ENCODE measurements at regions not wholly inside any gene's neighbourhood (a gene's known extent, or its start where the extent isn't known, plus 50 kb on each side); places are given as distances from the start of the nearest gene placed in this dataset.
"Not testable (repeated sequence)": the region's sequence is repeated elsewhere in the genome, so short reads cannot be mapped to it uniquely, and the experiment has no call there.

- no peak for DNase-seq (ENCODE audit: low read depth, low spot score)
- H3K4me3 ChIP-seq (ENCODE audit: low read depth, low read length), result no peak overlapping the region
- TF ChIP-seq, protein P1, sequence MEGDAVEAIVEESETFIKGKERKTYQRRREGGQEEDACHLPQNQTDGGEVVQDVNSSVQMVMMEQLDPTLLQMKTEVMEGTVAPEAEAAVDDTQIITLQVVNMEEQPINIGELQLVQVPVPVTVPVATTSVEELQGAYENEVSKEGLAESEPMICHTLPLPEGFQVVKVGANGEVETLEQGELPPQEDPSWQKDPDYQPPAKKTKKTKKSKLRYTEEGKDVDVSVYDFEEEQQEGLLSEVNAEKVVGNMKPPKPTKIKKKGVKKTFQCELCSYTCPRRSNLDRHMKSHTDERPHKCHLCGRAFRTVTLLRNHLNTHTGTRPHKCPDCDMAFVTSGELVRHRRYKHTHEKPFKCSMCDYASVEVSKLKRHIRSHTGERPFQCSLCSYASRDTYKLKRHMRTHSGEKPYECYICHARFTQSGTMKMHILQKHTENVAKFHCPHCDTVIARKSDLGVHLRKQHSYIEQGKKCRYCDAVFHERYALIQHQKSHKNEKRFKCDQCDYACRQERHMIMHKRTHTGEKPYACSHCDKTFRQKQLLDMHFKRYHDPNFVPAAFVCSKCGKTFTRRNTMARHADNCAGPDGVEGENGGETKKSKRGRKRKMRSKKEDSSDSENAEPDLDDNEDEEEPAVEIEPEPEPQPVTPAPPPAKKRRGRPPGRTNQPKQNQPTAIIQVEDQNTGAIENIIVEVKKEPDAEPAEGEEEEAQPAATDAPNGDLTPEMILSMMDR (IDR thresholded peaks at IDR 0.05; ENCODE audit: low read depth, low read length), result no peak
- in situ Hi-C loops (cut with HindIII; ENCODE audit: low sequenced_read_pairs), result no loop called here
Measured at GRCh38 chr10:62491597-62491996, 117.4 kb downstream of the ZNF365 start.

DNA sequence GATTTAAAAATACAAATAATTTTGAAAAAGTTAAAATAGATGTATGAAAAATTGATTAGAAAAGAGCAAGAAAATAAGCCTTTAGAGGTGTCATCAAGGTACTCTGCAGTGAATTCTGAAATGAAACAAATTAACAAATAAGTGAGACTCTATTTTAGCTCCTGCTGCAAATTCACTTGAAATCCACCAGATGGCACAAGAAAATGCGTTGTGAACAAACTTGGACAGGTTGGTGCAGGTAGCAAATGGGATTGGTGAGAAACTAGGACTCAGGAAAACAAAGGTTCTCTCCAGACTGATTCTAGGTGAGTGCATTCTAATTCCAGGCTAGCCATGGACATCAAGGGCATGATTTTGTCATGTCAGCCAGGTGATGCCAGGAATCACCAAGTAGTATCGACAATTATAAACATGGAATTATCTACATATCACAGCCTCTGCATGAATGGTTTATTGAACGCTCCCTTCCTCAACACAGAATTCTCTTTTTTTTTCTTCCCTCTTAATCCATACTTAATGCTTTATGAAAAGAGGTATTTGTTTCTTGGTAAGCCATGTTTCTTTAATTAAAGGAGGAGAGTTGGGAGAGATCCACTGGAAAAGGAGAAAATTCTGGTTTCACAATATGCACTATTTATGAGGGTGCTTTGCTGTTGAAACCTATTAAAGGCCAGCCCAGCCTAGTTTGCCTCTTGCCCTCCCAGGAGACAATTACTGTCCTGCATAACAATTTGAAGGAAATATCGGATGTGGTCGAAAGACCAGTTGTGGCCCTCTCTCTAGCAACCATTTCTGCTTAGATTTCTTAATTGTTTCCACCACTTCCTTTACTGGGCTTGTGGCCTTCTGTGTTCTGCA lies 118.1 kb downstream of the ZNF365 start:
- peak; percentile 14 for DNase-seq (ENCODE audit: low read depth, low spot score)
- TF ChIP-seq, protein P1 (IDR thresholded peaks at IDR 0.05; ENCODE audit: low read depth, low read length), result peak; percentile 65
- in situ Hi-C loops (cut with HindIII; ENCODE audit: low sequenced_read_pairs), result no loop called here
- no peak overlapping the region for H3K4me3 ChIP-seq (ENCODE audit: low read depth, low read length)

DNA sequence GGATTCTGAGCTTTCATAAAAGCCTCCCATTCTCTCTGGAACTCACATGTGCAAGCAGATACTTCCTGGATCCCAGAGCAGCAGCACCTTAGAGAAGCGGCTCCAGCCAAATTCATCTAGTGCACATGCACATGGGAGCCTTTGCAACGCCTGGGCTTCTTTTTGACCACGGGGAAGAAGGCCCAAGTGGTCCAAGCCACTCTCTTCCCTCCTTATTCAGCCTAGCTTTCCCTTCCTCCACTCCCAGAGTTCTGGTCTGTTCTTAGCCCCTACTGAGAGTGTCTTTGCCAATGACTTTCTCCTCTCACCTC lies 118.7 kb downstream of the ZNF365 start:
- in situ Hi-C loops (cut with HindIII; ENCODE audit: low sequenced_read_pairs), result no loop called here
- DNase-seq (ENCODE audit: low read depth, low spot score), result no peak
- no peak overlapping the region for H3K4me3 ChIP-seq (ENCODE audit: low read depth, low read length)
- TF ChIP-seq, protein P1 (IDR thresholded peaks at IDR 0.05; ENCODE audit: low read depth, low read length), result no peak

DNA sequence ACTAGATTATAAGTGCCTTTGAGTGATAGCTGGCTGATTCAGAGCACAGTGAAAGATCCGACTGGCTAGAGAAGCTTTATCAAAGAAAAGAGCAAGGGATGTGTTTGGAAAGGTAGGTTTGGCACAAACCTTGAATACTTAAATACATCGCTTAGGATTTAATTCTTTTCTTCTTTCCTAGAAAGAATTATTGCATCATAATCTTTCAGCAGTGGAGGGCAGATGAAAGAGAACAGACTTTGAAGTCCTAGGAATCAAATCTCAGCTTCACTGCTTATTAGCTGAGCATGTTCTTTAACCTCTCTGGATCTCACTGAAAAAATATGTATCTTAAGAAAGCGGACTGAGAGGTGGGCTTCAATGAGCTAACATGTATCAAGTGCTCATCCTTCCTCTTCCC lies 122.8 kb downstream of the ZNF365 start:
- no peak overlapping the region for H3K4me3 ChIP-seq (ENCODE audit: low read depth, low read length)
- in situ Hi-C loops (cut with HindIII; ENCODE audit: low sequenced_read_pairs), result no loop called here
- DNase-seq (ENCODE audit: low read depth, low spot score), result no peak
- TF ChIP-seq, protein P1 (IDR thresholded peaks at IDR 0.05; ENCODE audit: low read depth, low read length), result no peak

GRCh38 chr10:62498271-62498670 lies 124.1 kb downstream of the ZNF365 start:
- DNase-seq (ENCODE audit: low read depth, low spot score), result no peak
- no peak overlapping the region for H3K4me3 ChIP-seq (ENCODE audit: low read depth, low read length)
- TF ChIP-seq, protein P1 (IDR thresholded peaks at IDR 0.05; ENCODE audit: low read depth, low read length), result no peak
- in situ Hi-C loops (cut with HindIII; ENCODE audit: low sequenced_read_pairs), result no loop called here

DNA sequence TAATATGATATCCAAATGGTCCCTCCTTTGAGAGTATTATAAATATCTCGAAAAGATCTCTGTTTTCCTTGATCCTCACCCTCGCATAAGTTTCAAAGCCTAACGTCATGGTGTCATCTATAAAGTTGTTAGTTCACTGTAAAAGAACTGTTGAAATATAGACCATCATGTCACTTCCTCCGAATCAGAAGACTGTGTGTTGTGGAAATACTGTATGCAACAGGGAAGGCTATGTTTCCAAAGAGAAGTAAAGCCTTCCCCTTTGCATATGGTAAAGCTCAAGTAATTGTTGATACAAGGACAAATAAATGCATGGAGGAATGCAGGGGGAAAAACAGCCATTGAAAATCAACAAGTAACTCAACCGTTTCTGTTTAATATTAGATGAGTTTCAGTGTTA lies 125.9 kb downstream of the ZNF365 start:
- in situ Hi-C loops (cut with HindIII; ENCODE audit: low sequenced_read_pairs); DNase-seq (ENCODE audit: low read depth, low spot score); H3K4me3 ChIP-seq (ENCODE audit: low read depth, low read length): not testable (repeated sequence)

GRCh38 chr10:62501547-62501946 lies 127.4 kb downstream of the ZNF365 start:
- DNase-seq (ENCODE audit: low read depth, low spot score), result no peak
- H3K4me3 ChIP-seq (ENCODE audit: low read depth, low read length), result no peak overlapping the region
- in situ Hi-C loops (cut with HindIII; ENCODE audit: low sequenced_read_pairs), result no loop called here
- TF ChIP-seq, protein P1 (IDR thresholded peaks at IDR 0.05; ENCODE audit: low read depth, low read length), result no peak

Data from astrocyte of the spinal cord (primary cell).